Activated CD8-positive, alpha-beta T cell treated with anti-CD3 and anti-CD28 coated beads for 36 hours (primary cell): ENCODE measurements at regions not wholly inside any gene's neighbourhood (a gene's known extent, or its start where the extent isn't known, plus 50 kb on each side); places are given as distances from the start of the nearest gene placed in this dataset.
A peak's percentile ranks its signal among the peaks of the same experiment; 100 is the strongest.

Experiments used
- ATAC-seq: fragments of 200-7000 bp; cut with Tn5 transposase; one replicate; pipeline ENCODE4 v1.10.0; 2021; ENCODE audit warnings: mild to moderate bottlenecking, moderate library complexity
- CTCF ChIA-PET: fragments of 350-600 bp; sonication (Branson Sonifier 250); formaldehyde crosslinking; loops from one replicate; lab custom pipeline; 2021; ENCODE audit warnings: antibody characterized with exemption; lab: Charles Lee
- POLR2A ChIA-PET: fragments of 350-600 bp; sonication (Branson Sonifier 250); formaldehyde crosslinking; loops from one replicate; lab custom pipeline; 2021; ENCODE audit warnings: antibody characterized with exemption; lab: Charles Lee
- DNase-seq: peaks from one replicate; pipeline ENCODE4 v3.0.0-alpha.2; 2020
- H3K27ac Mint-ChIP-seq: one replicate; pipeline ENCODE4 v1.8.0; 2021; ENCODE audit warnings: mild to moderate bottlenecking, mixed read lengths
- H3K27me3 Mint-ChIP-seq: one replicate; pipeline ENCODE4 v1.8.0; 2021; ENCODE audit warnings: mixed read lengths
- H3K36me3 Mint-ChIP-seq: one replicate; pipeline ENCODE4 v1.8.0; 2021; ENCODE audit warnings: low read depth, mixed read lengths
- H3K4me1 Mint-ChIP-seq: one replicate; pipeline ENCODE4 v1.8.0; 2021; ENCODE audit warnings: low read depth, mixed read lengths
- H3K4me3 Mint-ChIP-seq: one replicate; pipeline ENCODE4 v1.8.0; 2021; ENCODE audit warnings: mild to moderate bottlenecking, moderate library complexity, mixed read lengths
- H3K9me3 Mint-ChIP-seq: one replicate; pipeline ENCODE4 v1.8.0; 2021; ENCODE audit warnings: mixed read lengths
- CTCF ChIP-seq: fragments of 200-600 bp; IDR thresholded peaks from one replicate; pipeline ENCODE4 v1.8.0; 2022; ENCODE audit warnings: antibody characterized with exemption, mild to moderate bottlenecking
- intact Hi-C: fragments of 100-400 bp; cut with micrococcal nuclease; formaldehyde crosslinking; loops from one replicate; pipeline ENCODE4 v1.10.0; 2022

GRCh38 chr2:196277002-196277401 is 105.6 kb upstream of the STK17B start:
- CTCF ChIA-PET: interaction anchor here (0.7 to 3.5 kb wide), 35 partner anchors 8 to 199 kb away, joined by 3 to 32 read pairs (median 5); partner anchors contain the start of gene STK17B
- peaks cover 4% of the 10 kb centered on the region for H3K9me3 Mint-ChIP-seq
- H3K4me1 Mint-ChIP-seq: peaks cover 54% of the 10 kb centered on the region
- no peaks in the 10 kb centered on the region for H3K36me3 Mint-ChIP-seq
- peak overlapping the region; percentile 93 for H3K27ac Mint-ChIP-seq
- POLR2A ChIA-PET: interaction anchor here (0.7 to 4.0 kb wide), 7 partner anchors 17 to 123 kb away, joined by 3 to 23 read pairs (median 4); partner anchors contain the start of gene STK17B
- H3K4me3 Mint-ChIP-seq: no peak overlapping the region
- DNase-seq: peak; percentile 60
- peak; percentile 18 for ATAC-seq
- H3K27me3 Mint-ChIP-seq: no peaks in the 10 kb centered on the region
- TF ChIP-seq CTCF: peak; percentile 72
- intact Hi-C loops: loop anchor here (2.0 to 5.0 kb wide), 4 partner anchors 34 to 198 kb away; no protein-coding TSS in a partner anchor

GRCh38 chr2:196278491-196278911 is 107.1 kb upstream of the STK17B start:
- H3K4me1 Mint-ChIP-seq: peaks cover 57% of the 10 kb centered on the region
- peaks cover 6% of the 10 kb centered on the region for H3K9me3 Mint-ChIP-seq
- no peak overlapping the region for H3K4me3 Mint-ChIP-seq
- TF ChIP-seq CTCF: no peak
- ATAC-seq (no peak), DNase-seq (peak; percentile 55)
- ChIA-PET POLR2A (interaction anchor here (0.5 to 1.4 kb wide), 5 partner anchors 18 to 516 kb away, joined by 3 to 5 read pairs (median 3); no protein-coding TSS in a partner anchor), CTCF (interaction anchor here (0.8 to 2.0 kb wide), 14 partner anchors 12 to 202 kb away, joined by 3 to 9 read pairs (median 4); no protein-coding TSS in a partner anchor)
- H3K27me3 Mint-ChIP-seq: no peaks in the 10 kb centered on the region
- peaks cover 2% of the 10 kb centered on the region for H3K36me3 Mint-ChIP-seq
- peak overlapping the region; percentile 7 for H3K27ac Mint-ChIP-seq
- intact Hi-C loops: loop anchor here (5.0 kb wide), 2 partner anchors 116 to 131 kb away; no protein-coding TSS in a partner anchor

GRCh38 chr2:196279541-196279940 is 108.2 kb upstream of the STK17B start:
- H3K27me3 Mint-ChIP-seq: no peaks in the 10 kb centered on the region
- peaks cover 2% of the 10 kb centered on the region for H3K36me3 Mint-ChIP-seq
- intact Hi-C loops: loop anchor here (5.0 kb wide), 2 partner anchors 117 to 132 kb away; no protein-coding TSS in a partner anchor
- H3K9me3 Mint-ChIP-seq: peaks cover 6% of the 10 kb centered on the region
- H3K27ac Mint-ChIP-seq: no peak overlapping the region
- no peak for TF ChIP-seq CTCF
- no peak for DNase-seq
- ChIA-PET CTCF (interaction anchor here (0.7 to 2.0 kb wide), 10 partner anchors 13 to 211 kb away, joined by 3 to 9 read pairs (median 4); partner anchors contain the start of gene DNAH7), POLR2A (interaction anchor here (1.2 to 1.3 kb wide), 2 partner anchors 19 to 116 kb away, joined by 3 to 4 read pairs; no protein-coding TSS in a partner anchor)
- no peak overlapping the region for H3K4me3 Mint-ChIP-seq
- ATAC-seq: no peak
- peaks cover 51% of the 10 kb centered on the region for H3K4me1 Mint-ChIP-seq

GRCh38 chr2:196284144-196284844 is 112.9 kb upstream of the STK17B start:
- peaks cover 2% of the 10 kb centered on the region for H3K36me3 Mint-ChIP-seq
- intact Hi-C loops: no loop called here
- H3K27me3 Mint-ChIP-seq: no peaks in the 10 kb centered on the region
- POLR2A ChIA-PET: no interaction called here
- H3K9me3 Mint-ChIP-seq: peaks cover 2% of the 10 kb centered on the region
- no peak overlapping the region for H3K27ac Mint-ChIP-seq
- no peak for ATAC-seq
- CTCF ChIA-PET: interaction anchor here (2.1 to 2.3 kb wide), 2 partner anchors 8 to 206 kb away, joined by 9 to 11 read pairs; no protein-coding TSS in a partner anchor
- DNase-seq: no peak
- peaks cover 37% of the 10 kb centered on the region for H3K4me1 Mint-ChIP-seq
- no peak for TF ChIP-seq CTCF
- H3K4me3 Mint-ChIP-seq: no peak overlapping the region
